Activated gamma-delta T cell (primary cell): ENCODE measurements at regions not wholly inside any gene's neighbourhood (a gene's known extent, or its start where the extent isn't known, plus 50 kb on each side); places are given as distances from the start of the nearest gene placed in this dataset.

Source experiments
- DNase-seq: peaks from one replicate; lab custom pipeline; 2025; lab: John Stamatoyannopoulos, UW

DNA sequence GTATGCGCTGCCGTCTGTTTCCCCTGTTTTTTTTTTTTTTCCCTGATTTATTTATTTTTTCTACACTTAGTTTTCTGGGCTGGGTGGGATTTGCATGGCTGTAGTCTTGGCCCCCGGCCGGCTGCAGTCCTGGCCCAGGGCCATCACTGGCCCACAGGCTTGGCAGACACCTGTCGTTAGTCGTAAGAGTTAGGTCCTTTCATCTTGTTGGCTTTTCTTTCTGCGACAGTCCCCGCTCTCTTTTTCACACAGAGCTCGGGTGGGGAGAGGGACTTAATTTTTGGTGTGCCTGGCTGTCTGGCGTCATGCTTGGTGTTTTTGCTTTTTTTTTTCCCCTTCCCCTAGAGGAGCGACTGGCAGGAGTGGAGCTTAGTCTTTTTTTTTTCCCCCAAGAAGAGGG, 183.4 kb downstream of the KLF13 start:
- DNase-seq, result no peak

DNA sequence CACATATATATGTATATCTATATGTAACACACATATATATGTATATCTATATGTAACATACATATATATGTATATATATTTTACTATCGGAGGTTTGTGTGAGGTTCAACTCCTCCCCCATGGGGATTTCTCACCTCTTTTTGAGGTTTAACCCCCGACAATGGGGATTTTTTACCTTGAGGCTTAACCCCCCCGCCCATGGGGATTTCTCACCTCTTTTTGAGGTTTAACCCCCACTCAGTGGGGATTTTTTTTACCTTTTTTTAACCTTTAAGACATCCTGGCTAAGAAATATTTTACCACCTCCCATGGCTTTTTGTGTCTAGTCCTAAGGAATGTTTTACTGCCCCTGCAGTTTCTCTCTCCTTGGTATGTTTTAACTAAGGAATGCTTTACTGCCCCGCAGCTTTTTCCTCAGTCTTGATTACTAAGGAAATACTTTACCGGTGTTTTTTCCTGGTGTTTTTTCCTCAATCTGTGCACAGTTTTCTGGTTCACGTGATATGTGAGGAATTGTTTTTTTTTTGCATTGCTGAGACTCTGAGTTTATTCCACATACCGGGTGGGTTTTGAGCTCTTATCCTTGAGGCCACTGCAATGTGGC, 185.2 kb downstream of the KLF13 start:
- no peak for DNase-seq

DNA sequence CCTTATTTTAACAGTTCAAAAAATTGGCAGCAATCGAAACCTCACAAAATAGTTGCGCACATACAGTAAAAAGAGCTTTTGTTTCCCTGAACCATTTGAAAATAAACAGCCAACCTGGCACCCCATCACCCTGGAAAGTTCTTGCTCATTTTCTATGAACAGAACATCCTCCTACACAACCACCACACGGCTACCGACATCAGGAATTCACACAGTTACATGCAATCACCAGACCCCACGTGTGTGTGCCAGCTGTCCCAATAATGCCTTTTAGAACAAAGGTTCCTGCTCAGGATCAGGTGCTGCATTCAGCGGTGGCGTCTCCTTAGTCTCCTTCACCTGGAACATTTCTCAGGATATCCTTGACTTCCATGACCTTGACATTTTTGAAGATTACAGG, 186.5 kb downstream of the KLF13 start:
- no peak for DNase-seq

DNA sequence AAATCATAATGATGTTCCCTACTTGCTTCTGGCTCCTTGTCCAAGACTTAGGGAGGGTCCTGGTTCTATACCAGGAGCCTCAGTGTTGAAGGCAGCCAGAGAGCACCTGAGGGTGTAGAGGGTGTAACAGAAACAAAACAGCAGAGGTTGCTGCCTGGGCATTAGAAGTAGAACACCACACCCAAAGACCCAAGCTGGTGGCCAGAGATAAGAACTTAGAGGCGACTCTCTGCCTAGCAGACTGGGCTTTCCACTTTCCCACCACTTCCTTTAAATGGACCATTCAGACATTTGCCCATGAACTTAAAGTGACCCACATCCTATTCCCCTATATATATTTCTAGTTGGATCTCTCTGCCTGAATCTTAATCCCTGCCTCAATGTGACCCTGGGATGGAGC, 189.8 kb downstream of the KLF13 start:
- DNase-seq, result no peak

DNA sequence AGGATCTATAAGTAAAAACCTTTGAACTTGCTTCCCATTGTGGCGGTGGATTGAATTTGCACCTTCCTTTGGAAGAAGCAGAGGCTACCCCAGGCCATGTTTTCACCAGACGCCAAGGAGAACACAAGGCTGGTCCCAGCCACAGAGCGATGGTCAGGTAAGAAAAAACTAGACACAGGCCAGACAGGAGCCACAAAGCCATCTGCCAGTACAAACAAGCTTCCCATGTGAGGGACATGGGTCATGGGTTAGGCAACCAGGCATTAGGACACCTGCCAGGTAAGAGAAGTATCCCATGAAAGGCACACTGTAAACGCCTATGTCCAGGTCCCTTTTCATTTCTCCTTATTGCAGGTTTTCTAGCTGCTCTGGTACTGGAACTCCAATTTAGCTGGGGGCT, 190.2 kb downstream of the KLF13 start:
- DNase-seq, result no peak

DNA sequence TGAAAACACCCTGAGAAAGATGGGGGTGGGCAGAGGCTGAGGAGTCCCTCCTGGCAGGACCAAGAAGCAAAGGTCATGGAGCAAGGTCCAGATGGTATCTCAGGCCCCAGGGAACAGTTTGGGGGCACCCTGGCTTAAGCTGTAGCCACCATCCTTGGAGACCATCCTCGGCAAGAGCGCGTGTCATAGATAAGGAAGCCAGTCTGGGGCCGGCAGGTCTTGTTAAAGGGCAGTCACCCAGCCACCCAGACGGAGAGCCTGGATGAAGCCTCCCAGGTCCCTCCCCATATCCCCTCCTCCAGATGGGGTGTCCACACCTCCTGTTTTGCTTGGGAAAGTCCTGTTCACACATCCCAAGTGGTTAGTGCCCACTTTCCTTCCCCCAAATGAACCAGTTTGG, 191.1 kb downstream of the KLF13 start:
- no peak for DNase-seq

DNA sequence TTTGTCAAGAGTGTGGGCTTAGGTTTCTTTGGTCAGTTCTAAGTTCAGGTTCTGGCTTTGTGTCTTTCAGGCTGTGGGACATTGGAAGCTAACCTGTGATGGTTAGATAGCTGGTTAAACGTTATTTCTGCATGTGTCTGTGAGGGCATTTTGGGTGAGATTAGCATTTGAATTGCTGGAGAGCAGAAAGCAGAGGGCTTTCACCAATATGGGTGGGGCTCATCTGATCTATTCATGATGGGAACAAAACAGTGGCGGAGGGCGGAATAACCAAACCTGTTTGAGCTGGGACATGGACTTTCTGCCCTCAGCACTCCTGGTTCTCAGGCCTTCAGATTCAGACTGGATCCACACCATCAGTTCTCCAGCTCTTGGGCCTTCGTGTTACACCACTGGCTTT, 195.4 kb downstream of the KLF13 start:
- DNase-seq, result no peak

DNA sequence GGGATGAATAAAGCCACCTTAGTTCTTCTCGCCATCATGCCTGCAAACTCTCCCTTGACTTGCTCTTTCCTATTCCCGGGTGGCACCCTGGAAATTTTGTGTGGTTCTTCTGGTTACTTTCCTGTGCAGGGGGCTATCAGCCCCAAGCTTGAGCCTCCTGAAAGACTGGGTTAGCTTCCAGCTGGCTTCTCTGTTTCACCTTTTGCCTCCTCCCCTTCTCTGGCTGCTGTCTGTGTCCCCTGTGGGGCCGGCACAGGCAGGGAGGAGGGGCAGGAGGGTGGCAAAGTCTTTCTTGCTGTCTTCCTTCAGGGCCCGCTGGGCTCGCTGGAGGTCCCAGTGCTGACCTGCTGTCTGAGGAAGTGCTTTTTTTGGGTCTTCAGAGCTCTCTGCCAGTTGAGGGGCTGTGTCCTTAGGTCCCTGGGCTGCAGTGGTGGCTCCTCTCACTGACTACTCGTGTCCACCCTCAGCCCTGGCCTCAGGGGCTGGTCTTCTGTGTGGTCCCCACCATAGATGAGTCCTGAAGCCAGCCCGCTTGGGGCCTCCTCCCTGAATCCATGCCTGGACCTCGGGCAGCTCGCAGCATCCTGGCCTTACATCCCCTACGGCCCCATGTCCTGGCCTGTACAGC, 196.5 kb downstream of the KLF13 start:
- no peak for DNase-seq

DNA sequence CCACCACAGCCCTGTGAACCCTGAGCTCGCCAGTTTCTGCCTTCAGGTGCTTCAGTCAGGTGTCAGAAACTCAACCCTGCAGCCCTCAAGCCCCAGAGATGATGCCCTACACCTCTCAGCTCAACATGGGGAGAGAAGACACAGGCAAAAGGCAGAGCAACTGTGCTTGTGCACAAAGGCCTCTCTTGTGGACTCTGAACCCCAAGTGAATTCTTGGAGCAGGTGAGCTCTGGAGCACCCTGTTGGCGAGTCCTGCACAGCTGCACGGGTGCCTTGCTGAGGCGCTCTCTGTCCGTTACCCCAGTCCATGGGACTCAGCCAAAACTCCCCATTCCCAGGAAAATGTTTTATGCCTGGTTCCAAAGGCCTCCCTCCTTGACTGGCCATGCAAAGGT, 197.0 kb downstream of the KLF13 start:
- no peak for DNase-seq

DNA sequence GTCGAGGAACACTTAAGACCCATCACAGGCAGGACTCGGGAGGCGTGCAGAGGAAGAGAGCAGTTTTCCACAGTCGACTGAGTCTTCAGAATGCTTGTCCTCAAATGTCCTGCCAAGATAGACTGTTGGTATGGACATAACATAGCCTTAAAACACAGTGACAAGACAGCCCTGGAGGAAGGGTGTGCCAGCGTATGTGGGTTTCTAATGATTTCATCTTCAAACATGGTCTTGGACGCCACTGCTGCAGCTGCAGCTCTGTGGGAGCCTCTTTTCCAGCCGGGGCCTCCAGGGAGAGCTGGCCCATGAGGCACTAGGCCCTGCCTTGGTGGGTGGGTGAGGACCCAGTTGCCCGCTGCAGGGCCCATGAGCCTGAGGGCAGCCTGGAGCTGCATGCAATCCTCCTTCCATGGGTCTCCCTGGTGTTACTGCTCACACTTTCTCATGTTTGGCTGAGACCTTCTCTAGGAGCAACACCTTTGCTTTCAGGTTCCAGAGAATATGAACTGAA, 198.6 kb downstream of the KLF13 start:
- DNase-seq, result no peak

DNA sequence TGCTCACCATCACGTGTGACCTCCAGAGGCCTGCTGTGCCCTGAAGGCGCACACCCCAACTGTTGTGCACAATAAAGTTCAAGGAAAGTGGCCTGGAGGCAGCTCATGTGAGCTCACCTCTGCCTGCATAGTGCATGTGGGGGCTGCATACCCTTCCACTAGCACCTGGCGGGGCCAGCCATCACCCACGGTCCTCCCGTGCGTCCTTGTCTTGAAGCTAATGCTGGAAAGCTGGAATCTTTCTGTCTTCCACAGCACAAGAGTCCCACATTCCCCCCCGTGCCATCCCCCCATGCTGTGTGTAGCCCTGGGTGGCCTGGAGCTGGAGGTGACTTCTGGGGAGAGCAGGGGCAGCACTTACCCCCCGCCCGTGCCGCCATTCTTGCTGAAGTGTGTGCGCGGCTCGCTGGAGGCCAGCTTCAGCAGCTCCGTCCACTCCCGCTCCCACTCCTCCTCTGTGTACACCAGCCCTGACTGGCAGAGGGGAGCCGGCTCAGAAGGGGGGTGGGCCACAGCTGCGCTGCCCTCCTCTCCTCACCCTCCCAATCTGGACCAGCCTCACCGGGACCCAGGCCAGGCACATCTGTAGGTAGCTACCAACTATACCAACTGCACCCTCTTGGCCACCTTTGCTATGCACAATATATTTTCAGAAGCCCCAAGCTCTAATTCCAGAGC, 199.5 kb downstream of the KLF13 start:
- no peak for DNase-seq

DNA sequence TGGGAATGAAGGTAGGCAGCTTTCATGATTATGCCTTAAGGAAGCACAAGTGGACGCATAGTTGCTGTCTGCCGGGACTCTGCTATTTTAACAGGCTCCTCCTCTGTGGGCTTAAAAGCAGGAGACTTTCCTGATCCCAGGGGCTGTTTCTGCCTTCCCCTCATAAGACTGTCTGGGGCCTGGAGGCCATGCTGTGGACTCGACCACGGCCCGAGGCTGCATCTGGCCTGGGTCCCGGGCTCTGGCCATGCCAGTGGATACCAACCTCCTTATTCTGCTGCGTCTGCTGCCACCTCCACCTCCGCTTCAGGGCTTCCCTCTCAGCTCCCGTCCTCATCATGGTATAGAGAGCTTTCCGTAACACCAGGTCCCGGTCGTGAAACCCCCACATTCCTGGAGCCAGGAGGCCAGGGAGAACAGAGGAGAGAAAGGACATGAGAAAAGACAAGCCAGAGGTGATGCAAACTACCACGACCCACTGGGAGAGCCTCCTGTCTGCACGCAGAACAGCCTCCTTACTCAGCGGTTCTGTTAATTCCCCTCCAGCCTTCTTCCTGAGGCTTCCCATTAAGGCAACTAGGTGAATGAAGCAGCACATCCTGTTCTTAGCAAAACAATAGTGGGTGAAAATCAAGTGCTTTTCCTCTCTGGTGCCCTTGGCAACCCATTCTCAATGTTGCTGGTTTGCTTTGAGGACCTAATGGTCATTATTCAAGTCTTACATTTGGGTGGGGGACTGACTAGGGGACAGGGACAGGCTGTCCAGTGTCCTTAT, 200.5 kb downstream of the KLF13 start:
- DNase-seq, result no peak

DNA sequence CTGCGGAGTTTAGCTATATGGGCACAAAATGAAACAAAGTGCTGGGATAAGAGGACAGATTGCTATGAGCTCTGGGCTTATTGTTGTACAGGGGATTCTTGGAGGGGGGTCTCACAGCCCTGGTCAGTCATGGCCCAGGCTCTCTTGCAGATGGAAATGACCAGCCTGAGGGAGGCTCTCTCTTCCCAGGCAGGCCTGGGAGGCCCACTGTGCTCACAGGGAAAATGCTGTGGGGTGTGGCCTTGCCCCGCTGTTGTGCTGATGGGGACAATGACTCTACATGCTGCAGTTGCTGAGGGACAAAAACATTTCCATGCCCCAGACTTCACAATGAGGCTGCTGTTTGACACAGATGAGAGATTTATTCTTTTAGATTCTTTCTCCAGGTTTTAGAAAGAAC, 202.2 kb downstream of the KLF13 start:
- no peak for DNase-seq

DNA sequence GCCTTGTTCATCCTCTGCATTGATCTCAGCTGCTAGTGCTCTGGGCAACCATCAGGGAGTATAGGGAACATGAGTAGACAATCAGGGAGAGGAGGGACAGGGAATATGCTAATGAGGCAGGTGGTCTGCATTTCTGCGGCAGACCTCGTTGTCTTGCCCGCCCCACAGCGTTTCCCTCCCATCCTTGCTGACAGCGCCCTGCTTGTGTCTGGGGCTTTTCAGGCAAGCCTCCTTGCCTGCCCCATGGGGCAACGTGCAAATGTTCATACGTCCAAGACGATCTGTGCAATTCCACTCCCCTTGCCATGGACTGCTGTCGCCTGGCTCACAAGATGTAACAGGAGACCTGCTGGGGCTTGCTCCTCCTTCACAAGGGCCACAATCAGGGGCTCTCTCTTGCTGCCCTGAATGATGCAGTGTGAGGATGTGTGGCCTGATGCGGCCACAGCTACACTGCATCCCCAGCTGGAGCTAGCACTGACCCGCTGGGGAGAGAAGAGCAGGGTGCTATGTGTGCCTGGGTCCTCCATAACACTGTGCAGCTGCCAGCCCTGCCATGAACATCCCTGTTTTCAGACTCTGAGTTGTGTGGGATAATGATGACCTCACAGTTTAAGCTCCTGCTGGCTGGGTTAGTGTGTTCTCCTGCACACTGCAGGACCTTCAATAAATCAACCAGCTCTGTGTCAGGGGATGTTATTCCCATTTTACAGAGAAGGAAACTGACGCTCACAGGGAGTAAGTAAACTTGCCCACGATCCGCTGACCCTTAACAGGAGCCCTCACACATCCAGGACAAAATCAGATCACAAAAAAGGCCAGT, 211.3 kb downstream of the KLF13 start:
- DNase-seq, result no peak

DNA sequence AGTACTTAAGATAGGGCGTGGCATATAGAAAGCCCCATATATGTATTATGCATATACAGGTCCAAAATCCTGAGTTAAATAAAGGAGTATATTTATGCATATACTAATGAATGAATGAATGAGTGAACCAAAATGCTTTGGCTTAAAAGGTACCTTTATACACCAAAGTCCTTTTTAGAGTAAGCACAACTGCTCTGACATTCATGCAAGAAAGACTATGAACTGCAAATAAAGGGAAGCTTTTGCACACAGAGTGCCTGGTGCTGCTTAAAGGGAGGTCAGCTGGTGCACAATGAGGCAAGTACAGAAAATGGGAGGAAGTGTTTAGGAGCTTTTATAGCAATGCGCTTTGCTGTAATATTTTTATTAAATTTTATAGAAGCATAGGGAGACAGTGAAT, 214.0 kb downstream of the KLF13 start:
- no peak for DNase-seq

DNA sequence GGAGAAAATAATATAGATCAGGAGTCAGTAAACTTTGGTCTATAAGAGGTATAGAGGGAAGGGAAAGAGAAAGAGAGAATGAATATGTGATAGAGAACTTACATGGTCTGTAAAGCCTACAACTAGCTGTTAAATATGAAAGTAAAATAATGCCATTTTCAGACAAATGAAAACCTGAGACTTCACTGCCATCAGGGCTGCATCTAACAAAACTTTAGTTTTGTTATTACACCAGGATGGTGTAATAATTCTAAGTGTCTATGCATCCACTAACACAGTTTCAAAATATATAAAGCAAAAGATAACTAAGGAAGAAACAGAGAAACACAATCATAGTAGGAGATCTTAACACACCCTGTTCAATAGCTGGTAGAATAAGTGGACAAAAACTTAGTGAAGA, 217.7 kb downstream of the KLF13 start:
- DNase-seq, result no peak

DNA sequence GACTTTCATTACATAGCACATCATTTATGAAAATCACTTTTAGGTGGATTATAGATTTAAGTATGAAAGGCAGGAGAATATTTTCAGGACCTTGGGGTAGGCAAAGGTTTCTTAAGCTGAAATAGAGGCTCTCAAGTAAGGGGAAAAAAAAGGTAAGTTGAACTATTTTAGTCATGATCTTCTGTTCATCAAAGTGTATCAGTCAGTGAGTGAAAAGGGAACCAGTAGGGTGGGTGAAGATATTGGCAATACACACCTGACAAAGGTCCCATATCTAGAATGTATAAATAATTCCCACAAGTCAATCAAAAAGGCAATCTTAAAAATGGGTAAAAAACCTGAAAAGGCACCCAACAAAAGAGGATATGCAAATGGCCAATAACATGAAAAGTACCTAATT, 218.6 kb downstream of the KLF13 start:
- DNase-seq, result no peak

DNA sequence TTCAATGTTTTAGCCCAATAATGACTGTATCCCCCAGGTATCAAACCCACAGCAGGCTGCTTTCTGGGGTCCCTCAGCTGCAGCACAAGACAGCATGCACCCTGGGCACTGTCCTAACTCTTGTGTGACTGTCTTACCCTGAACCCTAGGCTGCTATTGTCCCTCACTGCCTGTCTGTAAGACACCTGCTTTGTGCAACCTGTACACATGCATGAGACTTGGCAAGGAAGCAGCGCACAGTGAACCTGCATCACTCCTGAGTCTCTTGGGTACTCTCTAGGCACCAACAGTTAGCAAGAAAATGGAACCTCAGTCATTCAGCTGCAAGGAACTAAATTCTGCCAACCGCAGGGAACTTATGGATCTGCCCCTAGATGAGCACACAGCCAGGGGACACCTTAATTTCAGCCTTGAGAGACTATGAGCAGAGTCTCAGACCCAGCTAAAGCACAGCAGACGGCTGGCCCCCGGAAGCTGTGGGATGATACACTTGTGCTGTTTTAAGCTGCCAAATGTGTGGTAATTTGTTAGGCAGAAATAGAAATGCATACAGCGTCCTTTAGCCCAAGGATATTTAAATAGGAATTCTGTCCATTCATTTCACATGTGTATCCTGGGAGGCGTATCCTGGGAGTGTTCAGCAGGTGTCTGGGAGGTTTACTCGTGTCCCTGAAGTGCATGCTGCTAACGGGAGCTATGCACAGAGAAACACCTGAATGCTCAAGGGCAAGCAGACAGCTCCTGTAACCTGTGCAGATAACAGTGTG, 223.8 kb downstream of the KLF13 start:
- DNase-seq, result no peak

DNA sequence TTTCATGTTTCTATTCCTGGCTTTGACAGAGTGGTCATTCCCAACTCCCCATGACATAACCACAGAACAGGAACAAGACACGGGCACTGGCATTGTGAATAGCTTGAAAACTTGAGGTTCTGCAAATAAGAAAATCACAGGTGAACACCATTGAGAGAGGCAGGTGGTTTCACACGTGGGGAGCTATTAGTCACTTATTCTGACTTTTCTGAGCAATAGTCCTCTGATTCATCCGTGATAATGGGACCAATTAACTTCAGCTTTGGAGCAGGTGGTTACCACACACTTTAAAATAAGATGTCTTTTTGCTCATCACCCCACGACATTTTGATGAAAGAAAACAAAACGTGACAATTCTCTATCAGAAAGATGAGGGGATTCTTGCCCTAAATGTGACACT, 224.7 kb downstream of the KLF13 start:
- DNase-seq, result no peak

DNA sequence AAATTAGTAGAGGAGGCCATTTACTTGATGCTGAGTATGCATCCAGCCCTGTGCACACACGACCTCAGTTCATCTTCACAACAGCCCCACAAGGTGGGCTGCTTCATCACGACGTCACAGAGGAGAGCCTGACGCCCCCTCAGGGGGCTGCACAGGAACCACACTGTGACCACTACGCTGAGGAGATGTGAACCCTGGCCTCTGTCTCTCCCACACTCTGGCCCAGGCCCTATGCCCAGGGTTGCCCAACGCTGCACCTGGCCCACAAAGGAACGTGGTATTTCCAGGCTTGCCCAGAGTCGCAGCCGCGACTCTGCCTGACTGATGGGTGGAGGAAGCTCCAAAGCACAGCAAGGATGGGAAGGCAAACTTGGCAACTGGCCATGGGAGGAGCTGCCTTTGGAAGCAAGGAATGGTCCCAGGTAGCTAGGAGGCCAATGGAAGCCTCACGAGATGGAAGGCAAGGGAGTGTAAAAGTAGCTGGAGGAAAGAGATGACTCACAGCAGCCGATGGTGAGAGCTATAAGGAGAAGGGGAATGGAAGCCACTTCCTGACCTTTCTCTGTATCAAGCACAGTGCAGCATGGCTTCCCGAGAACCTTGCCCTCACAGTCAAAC, 226.0 kb downstream of the KLF13 start:
- no peak for DNase-seq

DNA sequence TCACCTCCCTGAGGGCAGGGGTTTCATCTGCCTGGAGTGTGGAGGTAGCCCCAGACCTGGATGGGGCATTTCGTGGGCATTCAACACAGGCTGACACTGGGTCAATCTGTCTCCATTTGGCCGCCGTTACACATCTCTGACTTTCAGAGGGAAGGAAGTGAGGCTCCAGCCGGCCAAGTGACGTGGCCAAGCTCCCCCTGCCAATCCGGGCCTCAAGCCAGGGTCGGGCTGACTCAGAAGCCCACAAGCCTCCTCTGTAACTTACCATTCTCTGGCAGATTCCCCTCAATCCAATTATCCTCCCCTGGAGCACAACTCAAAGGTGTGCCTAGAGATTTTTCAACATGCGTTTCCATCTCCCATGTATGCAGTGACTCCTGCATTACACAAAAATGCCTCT, 227.6 kb downstream of the KLF13 start:
- DNase-seq, result no peak
